ENCODE measurements at regions not wholly inside any gene's neighbourhood (a gene's known extent, or its start where the extent isn't known, plus 50 kb on each side); places are given as distances from the start of the nearest gene placed in this dataset.
"Not testable (repeated sequence)": the region's sequence is repeated elsewhere in the genome, so short reads cannot be mapped to it uniquely, and the experiment has no call there.

- TF ChIP-seq, protein P1, sequence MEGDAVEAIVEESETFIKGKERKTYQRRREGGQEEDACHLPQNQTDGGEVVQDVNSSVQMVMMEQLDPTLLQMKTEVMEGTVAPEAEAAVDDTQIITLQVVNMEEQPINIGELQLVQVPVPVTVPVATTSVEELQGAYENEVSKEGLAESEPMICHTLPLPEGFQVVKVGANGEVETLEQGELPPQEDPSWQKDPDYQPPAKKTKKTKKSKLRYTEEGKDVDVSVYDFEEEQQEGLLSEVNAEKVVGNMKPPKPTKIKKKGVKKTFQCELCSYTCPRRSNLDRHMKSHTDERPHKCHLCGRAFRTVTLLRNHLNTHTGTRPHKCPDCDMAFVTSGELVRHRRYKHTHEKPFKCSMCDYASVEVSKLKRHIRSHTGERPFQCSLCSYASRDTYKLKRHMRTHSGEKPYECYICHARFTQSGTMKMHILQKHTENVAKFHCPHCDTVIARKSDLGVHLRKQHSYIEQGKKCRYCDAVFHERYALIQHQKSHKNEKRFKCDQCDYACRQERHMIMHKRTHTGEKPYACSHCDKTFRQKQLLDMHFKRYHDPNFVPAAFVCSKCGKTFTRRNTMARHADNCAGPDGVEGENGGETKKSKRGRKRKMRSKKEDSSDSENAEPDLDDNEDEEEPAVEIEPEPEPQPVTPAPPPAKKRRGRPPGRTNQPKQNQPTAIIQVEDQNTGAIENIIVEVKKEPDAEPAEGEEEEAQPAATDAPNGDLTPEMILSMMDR (IDR thresholded peaks at IDR 0.05; ENCODE audit: extremely low read depth, missing control alignments), result no peak
- no peak for DNase-seq (ENCODE audit: low spot score)
Measured at GRCh38 chr5:29150840-29151239, 2042.6 kb upstream of the CDH6 start.

DNA sequence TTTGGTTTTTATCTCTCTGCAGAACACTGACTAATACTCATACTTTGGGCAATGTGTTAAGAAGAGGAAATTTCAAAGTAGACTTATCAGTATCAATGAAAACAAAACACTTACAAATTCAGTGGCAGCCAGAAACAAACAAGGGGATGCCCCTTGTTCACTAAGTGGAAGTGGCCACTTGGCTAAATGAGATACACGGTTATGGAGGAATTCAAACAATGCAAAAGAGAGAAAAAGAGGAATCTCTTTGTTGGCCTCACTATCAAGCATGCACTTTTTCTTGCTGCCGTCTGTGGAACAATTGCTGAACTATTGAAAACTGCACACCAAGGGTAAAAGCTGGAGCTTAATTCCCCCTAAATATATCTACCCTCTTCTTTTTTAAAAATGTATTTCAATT lies 2044.9 kb upstream of the CDH6 start:
- TF ChIP-seq, protein P1 (IDR thresholded peaks at IDR 0.05; ENCODE audit: extremely low read depth, missing control alignments), result no peak
- DNase-seq (ENCODE audit: low spot score), result no peak

DNA sequence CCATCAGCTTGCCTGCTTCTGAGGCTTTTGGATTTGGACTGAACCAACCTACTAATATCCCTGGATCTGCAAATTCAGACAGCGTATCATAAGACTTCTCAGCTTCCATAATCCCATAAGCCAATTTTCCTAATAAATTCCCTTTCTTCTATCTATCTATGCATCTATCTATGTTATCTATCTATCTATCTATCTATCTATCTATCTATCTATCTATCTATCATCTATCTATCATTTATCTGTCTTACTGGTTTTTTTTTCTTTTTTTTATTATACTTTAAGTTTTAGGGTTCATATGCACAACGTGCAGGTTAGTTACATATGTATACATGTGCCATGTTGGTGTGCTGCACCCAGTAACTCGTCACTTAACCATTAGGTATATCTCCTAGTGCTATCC lies 2045.4 kb upstream of the CDH6 start:
- TF ChIP-seq, protein P1 (IDR thresholded peaks at IDR 0.05; ENCODE audit: extremely low read depth, missing control alignments), result no peak
- no peak for DNase-seq (ENCODE audit: low spot score)

DNA sequence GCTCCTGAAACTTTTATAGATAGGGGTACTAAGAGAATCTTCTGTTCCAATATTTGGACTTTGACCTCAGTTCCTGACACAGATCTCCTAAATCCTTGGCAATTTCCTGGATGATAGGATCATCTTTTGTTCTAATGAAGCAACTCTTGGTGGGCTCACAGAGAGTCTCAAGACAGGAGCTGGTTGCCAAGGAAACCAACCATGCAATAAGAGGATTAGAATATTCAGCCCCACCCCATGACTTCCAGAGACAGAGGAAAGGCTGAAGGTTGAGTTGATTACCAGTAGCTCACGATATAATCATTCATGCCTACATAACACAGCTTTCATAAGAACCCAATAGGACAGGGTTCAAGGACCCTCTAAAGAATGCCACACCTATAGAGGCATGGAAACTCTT lies 2050.2 kb upstream of the CDH6 start:
- DNase-seq (ENCODE audit: low spot score), result no peak
- TF ChIP-seq, protein P1 (IDR thresholded peaks at IDR 0.05; ENCODE audit: extremely low read depth, missing control alignments), result no peak

DNA sequence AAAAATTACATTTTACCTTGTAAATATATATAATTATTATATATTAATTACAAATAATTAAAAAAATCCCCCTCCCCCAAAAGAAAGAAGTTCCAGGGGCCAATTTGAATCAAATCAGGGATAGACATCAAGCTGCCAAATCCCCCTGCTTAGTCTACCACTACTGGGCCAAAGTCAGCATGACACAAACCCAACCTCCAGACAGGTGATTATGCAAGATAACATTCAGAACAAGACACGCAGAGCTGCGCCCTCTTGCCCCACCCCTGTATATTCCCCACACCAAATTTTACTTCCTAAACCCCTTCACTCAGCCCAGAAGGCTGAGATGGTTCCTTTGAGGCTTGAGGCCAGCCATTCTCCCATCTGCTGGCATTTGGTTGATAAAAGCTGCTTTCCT lies 2059.1 kb upstream of the CDH6 start:
- TF ChIP-seq, protein P1 (IDR thresholded peaks at IDR 0.05; ENCODE audit: extremely low read depth, missing control alignments), result no peak
- no peak for DNase-seq (ENCODE audit: low spot score)

GRCh38 chr5:29131285-29131684 lies 2062.2 kb upstream of the CDH6 start:
- TF ChIP-seq, protein P1 (IDR thresholded peaks at IDR 0.05; ENCODE audit: extremely low read depth, missing control alignments), result no peak
- no peak for DNase-seq (ENCODE audit: low spot score)

GRCh38 chr5:29130786-29131185 lies 2062.7 kb upstream of the CDH6 start:
- TF ChIP-seq, protein P1 (IDR thresholded peaks at IDR 0.05; ENCODE audit: extremely low read depth, missing control alignments), result no peak
- no peak for DNase-seq (ENCODE audit: low spot score)

DNA sequence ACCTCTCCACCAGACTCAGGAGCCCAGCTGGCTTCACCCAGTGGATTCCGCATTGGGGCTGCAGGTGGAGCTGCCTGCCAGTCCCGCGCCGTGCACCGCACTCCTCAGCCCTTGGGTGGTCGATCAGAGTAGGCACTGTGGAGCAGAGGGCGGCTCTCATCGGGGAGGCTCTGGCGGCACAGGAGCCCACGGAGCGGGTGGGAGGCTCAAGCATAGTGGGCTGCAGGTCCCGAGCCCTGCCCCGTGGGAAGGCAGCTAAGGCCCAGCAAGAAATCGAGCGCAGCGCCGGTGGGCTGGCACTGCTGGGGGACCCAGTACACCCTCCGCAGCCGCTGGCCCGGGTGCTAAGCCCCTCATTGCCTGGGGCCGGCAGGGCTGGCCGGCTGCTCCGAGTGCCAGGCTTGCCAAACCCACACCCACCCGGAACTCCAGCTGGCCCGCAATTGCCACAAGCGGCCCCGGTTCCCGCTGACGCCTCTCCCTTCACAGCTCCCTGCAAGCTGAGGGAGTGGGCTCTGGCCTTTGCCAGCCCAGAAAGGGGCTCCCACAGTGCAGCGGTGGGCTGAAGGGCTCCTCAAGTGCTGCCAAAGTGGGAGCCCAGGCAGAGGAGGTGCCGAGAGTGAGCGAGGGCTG lies 2065.8 kb upstream of the CDH6 start:
- DNase-seq (ENCODE audit: low spot score), result not testable (repeated sequence)

DNA sequence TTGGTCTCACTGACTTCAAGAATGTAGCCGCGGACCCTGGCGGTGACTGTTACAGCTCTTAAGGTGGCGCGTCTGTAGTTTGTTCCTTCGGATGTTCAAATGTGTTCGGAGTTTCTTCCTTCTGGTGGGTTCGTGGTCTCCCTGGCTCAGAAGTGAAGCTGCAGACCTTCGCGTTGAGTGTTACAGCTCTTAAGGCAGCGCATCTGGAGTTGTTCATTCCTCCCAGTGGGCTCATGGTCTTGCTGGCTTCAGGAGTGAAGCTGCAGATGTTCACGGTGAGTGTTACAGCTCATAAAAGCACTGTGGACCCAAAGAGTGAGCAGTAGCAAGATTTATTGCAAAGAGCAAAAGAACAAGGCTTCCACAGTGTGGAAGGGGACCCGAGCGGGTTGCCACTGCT lies 2067.0 kb upstream of the CDH6 start:
- DNase-seq (ENCODE audit: low spot score), result not testable (repeated sequence)
